Heart left ventricle (tissue), 16 donors: ENCODE measurements at regions not wholly inside any gene's neighbourhood (a gene's known extent, or its start where the extent isn't known, plus 50 kb on each side); places are given as distances from the start of the nearest gene placed in this dataset.

Experiments used
- ATAC-seq, 4 donors: fragments of 200-7000 bp; cut with Tn5 transposase; one replicate each; pipeline ENCODE4 v1.9.1; 2020 to 2022; ENCODE audit warnings: moderate library complexity in 4 of 4, mild to moderate bottlenecking in 3 of 4, moderate number of reproducible peaks in 1 of 4
- DNase-seq, 5 donors: peaks; one replicate each; pipeline ENCODE4 v3.0.0-alpha.2; 2020
- H3K27ac ChIP-seq, 12 donors: fragments of 200-600 bp; sonication (generic) in 4 of 12; one replicate each; pipeline versions ENCODE4 v1.5.0 to v1.8.0; 2016 to 2022; ENCODE audit warnings: mild to moderate bottlenecking in 2 of 12
- H3K27me3 ChIP-seq, 9 donors: fragments of 200-600 bp; sonication (generic) in 2 of 9; one replicate each; pipeline versions ENCODE4 v1.5.1 to v1.8.0; 2016 to 2022; ENCODE audit warnings: mild to moderate bottlenecking in 3 of 9
- H3K36me3 ChIP-seq, 9 donors: fragments of 200-600 bp; sonication (generic) in 2 of 9; one replicate each; pipeline versions ENCODE4 v1.5.0 to v1.8.0; 2018 to 2022; ENCODE audit warnings: mild to moderate bottlenecking in 2 of 9
- H3K4me1 ChIP-seq, 12 donors: fragments of 200-600 bp; sonication (generic) in 4 of 12; one replicate each; pipeline versions ENCODE4 v1.5.0 to v1.8.0; 2016 to 2022; ENCODE audit warnings: mild to moderate bottlenecking in 3 of 12
- H3K4me3 ChIP-seq, 12 donors: fragments of 200-600 bp; sonication (generic) in 4 of 12; one replicate each; pipeline versions ENCODE4 v1.5.0 to v1.8.0; 2017 to 2022; ENCODE audit warnings: mild to moderate bottlenecking in 9 of 12, moderate library complexity in 4 of 12
- H3K9me3 ChIP-seq, 12 donors: fragments of 200-600 bp; sonication (generic) in 4 of 12; one replicate each; pipeline versions ENCODE4 v1.5.0 to v1.8.0; 2016 to 2022; ENCODE audit warnings: mild to moderate bottlenecking in 1 of 12
- POLR2A ChIP-seq, 2 donors: fragments of 450-650 bp; IDR thresholded peaks; one replicate each; pipeline ENCODE4 v1.6.1; 2017; ENCODE audit warnings: antibody characterized with exemption in 2 of 2, mild to moderate bottlenecking in 2 of 2, moderate library complexity in 2 of 2
- WGBS, 4 donors: extraction: QIAGEN DNeasy Blood & Tissue Kit in 2 of 4; methylation state at CpG; one replicate each; pipeline versions ENCODE4 v1.1.5 to v1.1.7; 2013 to 2018; 5-methylcytosine and 5-hydroxymethylcytosine counted together
- intact Hi-C, 10 donors: fragments of 100-400 bp; cut with DNase I; formaldehyde crosslinking; loops; one replicate each; pipeline versions ENCODE4 v1.11.1 to v1.14.2; 2022
- TF ChIP-seq, protein P1 (sequence below), 12 donors: fragments of 200-600 bp; sonication (generic) in 4 of 12; IDR thresholded peaks; one replicate each; pipeline versions ENCODE4 v1.5.0 to v1.8.0; 2018 to 2022; ENCODE audit warnings: antibody characterized with exemption in 12 of 12, mild to moderate bottlenecking in 5 of 12
- donor health status: ischemic (EF 13 %, LVEDD 7.1; RV severe dilation, severe dysfunction).
- donor health status: healthy with polysubstance abuse.
- donor health status: DM: no; HTN: yes; CAD: no.
- donor health status: DM: no; HTN: no; CAD: no.
- donor health status: ischemic (EF 25% LVEDD 6.9; RV normal size, moderate dysfunction).
- donor health status: ischemic (EF 25% LVEDD 5.7; RV mildly dilated, moderate dysfunction).
- donor health status: healthy.
- donor health status: DM: yes; HTN: yes; CAD: no.
- donor health status: ischemic (EF 35%, LVEDD 5.7; RV mildly dilated, moderate dysfunction).
- donor health status: nonischemic (EF 11% LVEDD 7.7; RV severe dilation, severe dysfunction).
- donor health status: DM: yes; HTN: yes; CAD: no.
- donor health status: PGD.
- donor health status: ischemic (EF 29% LVEDD 5.4; RV normal size, mild dysfunction).
- donor health status: nonischemic (EF 23%, LVEDD 6.1; RV moderate dilation, normal function).

- no peak for DNase-seq
- no peak overlapping the region for H3K4me3 ChIP-seq
- intact Hi-C loops, result loop anchor here in 4 of 10 donors (10.0 kb wide), 2 partner anchors 186 to 1224 kb away; partner anchors contain the start of gene MEIS1 (in 2 of the 4)
- no peak for ATAC-seq
- no peak for TF ChIP-seq POLR2A (IDR thresholded peaks at IDR 0.05)
- TF ChIP-seq, protein P1, sequence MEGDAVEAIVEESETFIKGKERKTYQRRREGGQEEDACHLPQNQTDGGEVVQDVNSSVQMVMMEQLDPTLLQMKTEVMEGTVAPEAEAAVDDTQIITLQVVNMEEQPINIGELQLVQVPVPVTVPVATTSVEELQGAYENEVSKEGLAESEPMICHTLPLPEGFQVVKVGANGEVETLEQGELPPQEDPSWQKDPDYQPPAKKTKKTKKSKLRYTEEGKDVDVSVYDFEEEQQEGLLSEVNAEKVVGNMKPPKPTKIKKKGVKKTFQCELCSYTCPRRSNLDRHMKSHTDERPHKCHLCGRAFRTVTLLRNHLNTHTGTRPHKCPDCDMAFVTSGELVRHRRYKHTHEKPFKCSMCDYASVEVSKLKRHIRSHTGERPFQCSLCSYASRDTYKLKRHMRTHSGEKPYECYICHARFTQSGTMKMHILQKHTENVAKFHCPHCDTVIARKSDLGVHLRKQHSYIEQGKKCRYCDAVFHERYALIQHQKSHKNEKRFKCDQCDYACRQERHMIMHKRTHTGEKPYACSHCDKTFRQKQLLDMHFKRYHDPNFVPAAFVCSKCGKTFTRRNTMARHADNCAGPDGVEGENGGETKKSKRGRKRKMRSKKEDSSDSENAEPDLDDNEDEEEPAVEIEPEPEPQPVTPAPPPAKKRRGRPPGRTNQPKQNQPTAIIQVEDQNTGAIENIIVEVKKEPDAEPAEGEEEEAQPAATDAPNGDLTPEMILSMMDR (IDR thresholded peaks at IDR 0.05), result no peak
- no peak overlapping the region for H3K27ac ChIP-seq
- no peaks in the 10 kb centered on the region for H3K27me3 ChIP-seq
- H3K36me3 ChIP-seq, result no peaks in the 10 kb centered on the region
- no peaks in the 10 kb centered on the region for H3K4me1 ChIP-seq
- peaks cover 0 to 13% (median 0%) of the 10 kb centered on the region in 12 donors for H3K9me3 ChIP-seq
Observed at GRCh38 chr2:67658820-67659219, 261.7 kb downstream of the ETAA1 start.

GRCh38 chr2:67660015-67660602 lies 263.0 kb downstream of the ETAA1 start:
- DNase-seq (no peak), ATAC-seq (no peak)
- WGBS, 4 donors, result 80 to 85% (median 84%) methylated on average over 4 of the region's 4 CpGs
- Histone ChIP-seq H3K27ac (no peak overlapping the region), H3K9me3 (peaks cover 0 to 13% (median 0%) of the 10 kb centered on the region in 12 donors), H3K4me1 (no peaks in the 10 kb centered on the region), H3K27me3 (no peaks in the 10 kb centered on the region), H3K36me3 (no peaks in the 10 kb centered on the region), H3K4me3 (no peak overlapping the region)
- TF ChIP-seq, protein P1 (IDR thresholded peaks at IDR 0.05), result no peak
- no peak for TF ChIP-seq POLR2A (IDR thresholded peaks at IDR 0.05)
- intact Hi-C loops, result loop anchor here in 2 of 10 donors (10.0 kb wide), 2 partner anchors 175 to 185 kb away; no protein-coding TSS in a partner anchor

GRCh38 chr2:67660871-67661270 lies 263.7 kb downstream of the ETAA1 start:
- no peak for DNase-seq
- no peaks in the 10 kb centered on the region for H3K36me3 ChIP-seq
- no peak for TF ChIP-seq POLR2A (IDR thresholded peaks at IDR 0.05)
- TF ChIP-seq, protein P1 (IDR thresholded peaks at IDR 0.05), result no peak
- no peak overlapping the region for H3K27ac ChIP-seq
- H3K4me1 ChIP-seq, result peaks cover 0 to 3% (median 0%) of the 10 kb centered on the region in 12 donors
- intact Hi-C loops, result loop anchor here in 2 of 10 donors (10.0 kb wide), 2 partner anchors 174 to 184 kb away; no protein-coding TSS in a partner anchor
- ATAC-seq, result no peak
- H3K27me3 ChIP-seq, result no peaks in the 10 kb centered on the region
- H3K9me3 ChIP-seq, result peaks cover 0 to 13% (median 0%) of the 10 kb centered on the region in 12 donors
- H3K4me3 ChIP-seq, result no peak overlapping the region

GRCh38 chr2:67662222-67662621 lies 265.1 kb downstream of the ETAA1 start:
- Histone ChIP-seq H3K27ac (no peak overlapping the region), H3K36me3 (no peaks in the 10 kb centered on the region), H3K4me3 (no peak overlapping the region), H3K4me1 (peaks cover 0 to 16% (median 6%) of the 10 kb centered on the region in 12 donors), H3K9me3 (peaks cover 0 to 13% (median 0%) of the 10 kb centered on the region in 12 donors), H3K27me3 (no peaks in the 10 kb centered on the region)
- DNase-seq, result no peak
- intact Hi-C loops, result loop anchor here in 2 of 10 donors (10.0 kb wide), 2 partner anchors 173 to 183 kb away; no protein-coding TSS in a partner anchor
- no peak for TF ChIP-seq POLR2A (IDR thresholded peaks at IDR 0.05)
- TF ChIP-seq, protein P1 (IDR thresholded peaks at IDR 0.05), result no peak
- ATAC-seq, result no peak
